ENCODE measurements at regions not wholly inside any gene's neighbourhood (a gene's known extent, or its start where the extent isn't known, plus 50 kb on each side); places are given as distances from the start of the nearest gene placed in this dataset.
A peak's percentile ranks its signal among the peaks of the same experiment; 100 is the strongest.
"Not testable (repeated sequence)": the region's sequence is repeated elsewhere in the genome, so short reads cannot be mapped to it uniquely, and the experiment has no call there.

GRCh38 chr6:66179361-66179760 lies 472.3 kb upstream of the EYS start:
- no peak for DNase-seq

- no peak for DNase-seq
These were observed 466.6 kb upstream of the EYS start for GRCh38 chr6:66173587-66173986.

GRCh38 chr6:66166713-66167112 lies 459.7 kb upstream of the EYS start:
- not testable (repeated sequence) for DNase-seq

- no peak for DNase-seq
These were observed 454.6 kb upstream of the EYS start for GRCh38 chr6:66161546-66162108.

GRCh38 chr6:66159937-66160336 lies 452.9 kb upstream of the EYS start:
- no peak for DNase-seq

- DNase-seq: no peak
These were observed 446.2 kb upstream of the EYS start for GRCh38 chr6:66153247-66153646.

GRCh38 chr6:66149132-66149531 lies 442.1 kb upstream of the EYS start:
- DNase-seq: no peak

GRCh38 chr6:66145867-66146266 lies 438.8 kb upstream of the EYS start:
- no peak for DNase-seq

- no peak for DNase-seq
These were observed 427.0 kb upstream of the EYS start for GRCh38 chr6:66134021-66134420.

- peak in 1 of 2 experiments; percentile 10 for DNase-seq
These were observed 421.6 kb upstream of the EYS start for GRCh38 chr6:66128656-66129055.

GRCh38 chr6:66128243-66128642 lies 421.2 kb upstream of the EYS start:
- DNase-seq: no peak

GRCh38 chr6:66127061-66127460 lies 420.0 kb upstream of the EYS start:
- no peak for DNase-seq

- no peak for DNase-seq
These were observed 419.3 kb upstream of the EYS start for GRCh38 chr6:66126358-66126757.

- no peak for DNase-seq
These were observed 396.9 kb upstream of the EYS start for GRCh38 chr6:66103954-66104353.

- no peak for DNase-seq
These were observed 396.3 kb upstream of the EYS start for GRCh38 chr6:66103354-66103753.

GRCh38 chr6:66096679-66097078 lies 389.7 kb upstream of the EYS start:
- DNase-seq: no peak

- no peak for DNase-seq
These were observed 387.6 kb upstream of the EYS start for GRCh38 chr6:66094615-66095014.

GRCh38 chr6:66092306-66092705 lies 385.3 kb upstream of the EYS start:
- DNase-seq: not testable (repeated sequence)

- DNase-seq: no peak
These were observed 379.5 kb upstream of the EYS start for GRCh38 chr6:66086532-66086931.

- no peak for DNase-seq
These were observed 375.9 kb upstream of the EYS start for GRCh38 chr6:66082914-66083313.

GRCh38 chr6:66068907-66069306 lies 361.9 kb upstream of the EYS start:
- DNase-seq: no peak

- no peak for DNase-seq
These were observed 361.0 kb upstream of the EYS start for GRCh38 chr6:66068033-66068432.

- no peak for DNase-seq
These were observed 358.3 kb upstream of the EYS start for GRCh38 chr6:66065313-66065712.

- no peak for DNase-seq
These were observed 350.0 kb upstream of the EYS start for GRCh38 chr6:66057034-66057433.

- no peak for DNase-seq
These were observed 347.9 kb upstream of the EYS start for GRCh38 chr6:66054967-66055366.

GRCh38 chr6:66051812-66052211 lies 344.8 kb upstream of the EYS start:
- DNase-seq: no peak
